ENCODE measurements at regions not wholly inside any gene's neighbourhood (a gene's known extent, or its start where the extent isn't known, plus 50 kb on each side); places are given as distances from the start of the nearest gene placed in this dataset.

DNA sequence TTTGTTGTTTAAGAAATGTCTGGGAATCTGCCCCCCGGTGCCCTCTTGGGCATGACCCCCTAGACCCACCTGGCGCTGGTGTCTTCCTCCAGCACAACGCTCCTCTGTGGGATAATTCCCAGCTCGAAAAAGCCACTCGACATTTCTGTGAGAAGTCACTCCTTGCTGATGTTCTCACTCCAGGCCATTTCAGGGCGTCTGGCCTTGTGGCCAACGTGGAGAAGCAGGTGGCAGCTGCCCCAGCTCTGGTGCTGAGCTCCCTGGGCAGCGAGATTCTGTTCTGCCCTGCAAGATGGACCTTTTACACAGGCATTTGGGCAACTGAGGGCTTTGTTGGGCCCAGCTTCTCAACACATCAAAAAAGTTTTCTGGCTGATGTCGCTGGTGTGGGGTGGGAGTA lies 147.7 kb upstream of the WNT4 start:
- H3K36me3 Mint-ChIP-seq (ENCODE audit: low read depth), result no peaks in the 10 kb centered on the region
- no peak overlapping the region for H3K27ac Mint-ChIP-seq
- no peaks in the 10 kb centered on the region for H3K9me3 Mint-ChIP-seq
- H3K4me1 Mint-ChIP-seq (ENCODE audit: low read depth), result no peaks in the 10 kb centered on the region
- H3K4me3 Mint-ChIP-seq, result no peak overlapping the region
- H3K27me3 Mint-ChIP-seq, result peaks cover 11% of the 10 kb centered on the region

- H3K9me3 Mint-ChIP-seq, result no peaks in the 10 kb centered on the region
- H3K36me3 Mint-ChIP-seq (ENCODE audit: low read depth), result no peaks in the 10 kb centered on the region
- peaks cover 16% of the 10 kb centered on the region for H3K27me3 Mint-ChIP-seq
- H3K4me1 Mint-ChIP-seq (ENCODE audit: low read depth), result no peaks in the 10 kb centered on the region
- no peak overlapping the region for H3K27ac Mint-ChIP-seq
- H3K4me3 Mint-ChIP-seq, result no peak overlapping the region
Measured at GRCh38 chr1:22291057-22291456, 148.2 kb upstream of the WNT4 start.

DNA sequence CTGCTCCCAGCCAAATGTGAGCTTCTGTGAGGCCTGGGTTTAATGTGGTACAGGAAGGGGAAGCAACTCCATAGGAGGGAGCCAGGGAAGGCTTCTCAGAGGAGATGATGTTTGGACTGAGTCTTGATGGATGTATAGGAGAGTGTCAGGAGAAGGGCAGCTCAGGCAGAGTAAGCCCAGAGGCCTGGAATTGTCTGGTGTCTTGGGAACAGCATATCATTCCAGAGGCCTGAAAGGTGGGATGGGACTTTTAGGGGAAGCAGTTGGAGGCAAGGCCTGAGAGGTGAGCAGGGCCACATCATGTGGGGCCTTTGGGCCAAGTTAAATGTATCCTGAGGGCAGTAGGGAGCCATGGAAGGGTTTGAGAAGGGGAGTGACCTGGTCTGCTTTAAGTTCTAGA lies 148.6 kb upstream of the WNT4 start:
- Mint-ChIP-seq H3K27ac (no peak overlapping the region), H3K36me3 (ENCODE audit: low read depth) (no peaks in the 10 kb centered on the region), H3K9me3 (no peaks in the 10 kb centered on the region), H3K27me3 (peaks cover 20% of the 10 kb centered on the region), H3K4me3 (no peak overlapping the region), H3K4me1 (ENCODE audit: low read depth) (peaks cover 3% of the 10 kb centered on the region)

DNA sequence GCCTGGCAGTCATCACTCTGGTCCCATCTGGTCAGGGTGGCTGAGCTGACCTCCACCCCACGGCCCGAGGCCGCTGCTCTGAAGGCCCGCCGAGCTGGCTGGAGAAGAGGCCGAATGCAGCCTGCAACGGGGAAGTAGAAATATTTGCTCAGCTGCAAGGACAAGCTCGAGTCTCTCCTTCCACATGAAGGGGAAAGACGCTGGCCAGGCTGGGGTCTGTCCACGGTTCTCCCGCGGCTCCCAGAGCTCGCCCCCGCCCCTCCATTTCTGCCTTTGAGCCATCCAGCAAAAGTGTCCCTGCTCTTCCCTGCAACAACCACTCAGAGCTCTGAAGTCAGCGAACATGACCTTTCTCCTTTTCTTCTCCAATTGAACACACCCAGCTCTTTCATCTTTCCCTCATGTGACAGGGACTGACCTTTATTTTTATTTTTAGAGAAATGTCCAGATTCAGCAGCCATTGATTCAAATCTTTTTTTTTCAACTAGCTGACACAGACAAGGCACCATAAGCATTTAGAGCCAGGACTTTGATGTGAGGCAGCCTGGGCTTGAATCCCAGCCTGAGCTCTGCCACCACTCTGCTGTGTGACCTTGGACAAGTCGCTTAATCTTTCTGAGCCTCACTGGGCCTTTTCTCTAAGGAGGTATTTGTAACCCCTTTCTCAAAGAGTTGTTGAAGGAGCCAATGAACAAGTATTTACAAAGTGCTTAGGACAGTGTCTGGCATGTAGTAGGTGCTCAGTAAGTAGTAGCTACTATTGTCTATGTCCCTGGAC lies 149.3 kb upstream of the WNT4 start:
- Mint-ChIP-seq H3K27me3 (peaks cover 27% of the 10 kb centered on the region), H3K9me3 (no peaks in the 10 kb centered on the region), H3K4me1 (ENCODE audit: low read depth) (peaks cover 4% of the 10 kb centered on the region), H3K36me3 (ENCODE audit: low read depth) (no peaks in the 10 kb centered on the region), H3K27ac (no peak overlapping the region), H3K4me3 (no peak overlapping the region)

GRCh38 chr1:22295396-22295795 lies 152.5 kb upstream of the WNT4 start:
- no peaks in the 10 kb centered on the region for H3K9me3 Mint-ChIP-seq
- H3K27ac Mint-ChIP-seq, result no peak overlapping the region
- H3K4me1 Mint-ChIP-seq (ENCODE audit: low read depth), result peaks cover 4% of the 10 kb centered on the region
- no peak overlapping the region for H3K4me3 Mint-ChIP-seq
- peaks cover 53% of the 10 kb centered on the region for H3K27me3 Mint-ChIP-seq
- H3K36me3 Mint-ChIP-seq (ENCODE audit: low read depth), result no peaks in the 10 kb centered on the region

DNA sequence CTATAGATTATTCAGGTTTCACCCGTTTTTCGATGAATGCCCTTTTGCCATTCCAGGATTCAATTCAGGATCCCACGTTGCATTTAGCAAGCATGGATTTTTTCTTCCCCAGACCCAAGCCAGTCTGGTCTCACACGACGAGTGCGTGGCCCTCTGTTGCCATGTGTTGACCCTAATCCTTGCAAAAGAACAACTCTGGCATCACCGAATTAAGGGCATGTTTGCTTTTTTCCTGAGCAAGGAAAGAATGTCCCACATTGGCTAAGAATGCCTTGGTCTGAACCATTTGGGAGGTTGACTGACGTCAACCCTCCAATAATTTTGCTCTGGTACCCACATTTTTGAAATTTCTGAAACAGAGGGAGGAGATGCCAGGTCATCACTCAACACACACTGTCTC lies 153.0 kb upstream of the WNT4 start:
- no peak overlapping the region for H3K4me3 Mint-ChIP-seq
- no peak overlapping the region for H3K27ac Mint-ChIP-seq
- H3K27me3 Mint-ChIP-seq, result peaks cover 58% of the 10 kb centered on the region
- H3K36me3 Mint-ChIP-seq (ENCODE audit: low read depth), result no peaks in the 10 kb centered on the region
- no peaks in the 10 kb centered on the region for H3K9me3 Mint-ChIP-seq
- H3K4me1 Mint-ChIP-seq (ENCODE audit: low read depth), result peaks cover 4% of the 10 kb centered on the region

DNA sequence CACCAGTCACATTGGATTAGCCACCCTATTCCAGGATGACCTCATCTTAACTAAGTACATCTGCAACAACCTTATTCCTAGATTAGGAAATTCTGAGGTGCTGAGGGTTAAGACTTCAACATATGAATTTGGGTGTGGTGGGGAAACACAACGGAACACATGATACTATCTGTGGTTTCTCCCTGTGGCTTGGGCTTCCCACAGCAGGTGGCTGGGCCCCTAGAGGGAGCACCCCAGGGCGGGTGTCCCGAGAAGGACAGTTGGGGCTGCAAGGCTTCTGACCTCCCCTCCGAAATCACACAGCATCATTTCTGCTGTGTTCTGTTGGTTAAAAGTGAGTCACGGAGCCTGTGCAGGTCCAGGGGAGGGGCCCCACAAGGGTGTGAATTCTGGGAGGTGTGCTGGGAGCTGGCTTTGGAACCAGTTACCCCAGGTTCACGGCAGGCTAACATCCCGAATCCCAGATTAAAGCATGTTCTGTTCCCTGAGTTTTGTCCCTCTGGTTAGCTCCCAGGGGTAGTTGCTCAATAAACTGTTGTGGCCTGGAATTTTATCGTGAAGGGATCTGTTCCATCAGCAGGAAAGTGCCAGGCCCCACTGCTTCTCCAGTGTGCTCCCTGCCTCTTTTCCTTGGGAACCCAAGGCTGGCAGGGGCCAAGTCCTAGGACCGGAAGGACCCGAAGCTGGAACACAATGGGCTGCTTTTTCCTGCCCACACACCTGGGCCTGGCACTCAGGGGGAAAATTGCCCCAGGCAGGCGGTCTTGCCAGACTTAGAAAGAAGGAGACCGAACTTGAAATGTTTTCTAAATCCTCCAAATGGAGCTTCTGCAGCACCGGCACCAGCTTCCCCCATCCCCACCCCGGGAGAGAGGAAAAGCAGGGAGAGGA lies 154.0 kb upstream of the WNT4 start:
- Mint-ChIP-seq H3K27ac (no peak overlapping the region), H3K4me1 (ENCODE audit: low read depth) (peaks cover 4% of the 10 kb centered on the region), H3K9me3 (no peaks in the 10 kb centered on the region), H3K36me3 (ENCODE audit: low read depth) (no peaks in the 10 kb centered on the region), H3K4me3 (no peak overlapping the region), H3K27me3 (peaks cover 63% of the 10 kb centered on the region)

DNA sequence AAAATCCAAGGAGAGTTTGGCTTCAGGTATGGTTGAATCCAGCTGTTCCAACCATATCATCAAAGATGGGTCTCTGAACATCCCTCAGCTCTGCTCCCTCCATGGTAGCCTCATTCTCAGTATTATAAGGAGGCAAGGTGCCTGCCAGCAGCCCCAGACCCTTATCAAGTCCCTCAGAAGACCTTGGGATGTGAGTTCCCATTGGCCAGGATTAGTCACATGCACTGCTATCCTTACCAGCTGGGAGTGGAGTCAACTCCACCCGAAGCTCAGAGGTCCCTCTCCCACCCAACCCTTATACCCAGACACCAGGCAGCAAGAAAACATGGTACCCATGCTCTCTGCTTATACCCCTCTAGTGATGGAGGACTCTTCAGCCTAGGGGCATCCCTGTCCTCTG lies 153.7 kb upstream of the ZBTB40 start:
- H3K27me3 Mint-ChIP-seq, result peaks cover 69% of the 10 kb centered on the region
- H3K27ac Mint-ChIP-seq, result no peak overlapping the region
- peaks cover 4% of the 10 kb centered on the region for H3K4me1 Mint-ChIP-seq (ENCODE audit: low read depth)
- H3K36me3 Mint-ChIP-seq (ENCODE audit: low read depth), result no peaks in the 10 kb centered on the region
- peaks cover 5% of the 10 kb centered on the region for H3K9me3 Mint-ChIP-seq
- H3K4me3 Mint-ChIP-seq, result no peak overlapping the region

DNA sequence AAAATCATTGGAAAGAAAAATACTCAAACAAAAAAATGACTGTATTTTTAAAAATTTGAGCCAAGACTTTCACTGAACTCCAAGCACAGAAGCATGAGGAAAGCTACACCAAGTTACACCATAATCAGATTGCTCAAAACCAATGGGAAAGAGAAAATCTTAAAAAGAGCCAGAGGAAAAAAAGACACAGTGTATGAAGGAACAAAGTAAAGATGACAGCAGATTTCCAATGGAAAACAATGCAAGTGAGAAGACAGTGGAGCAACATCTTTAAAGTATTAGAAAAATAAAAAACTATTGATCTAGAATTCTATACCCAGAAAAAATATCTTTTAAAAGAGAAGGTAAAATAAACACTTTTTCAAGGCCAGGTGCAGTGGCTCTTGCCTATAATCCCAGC lies 147.8 kb upstream of the ZBTB40 start:
- H3K36me3 Mint-ChIP-seq (ENCODE audit: low read depth), result no peaks in the 10 kb centered on the region
- peaks cover 12% of the 10 kb centered on the region for H3K9me3 Mint-ChIP-seq
- H3K27me3 Mint-ChIP-seq, result peaks cover 73% of the 10 kb centered on the region
- no peak overlapping the region for H3K4me3 Mint-ChIP-seq
- no peaks in the 10 kb centered on the region for H3K4me1 Mint-ChIP-seq (ENCODE audit: low read depth)
- H3K27ac Mint-ChIP-seq, result no peak overlapping the region

DNA sequence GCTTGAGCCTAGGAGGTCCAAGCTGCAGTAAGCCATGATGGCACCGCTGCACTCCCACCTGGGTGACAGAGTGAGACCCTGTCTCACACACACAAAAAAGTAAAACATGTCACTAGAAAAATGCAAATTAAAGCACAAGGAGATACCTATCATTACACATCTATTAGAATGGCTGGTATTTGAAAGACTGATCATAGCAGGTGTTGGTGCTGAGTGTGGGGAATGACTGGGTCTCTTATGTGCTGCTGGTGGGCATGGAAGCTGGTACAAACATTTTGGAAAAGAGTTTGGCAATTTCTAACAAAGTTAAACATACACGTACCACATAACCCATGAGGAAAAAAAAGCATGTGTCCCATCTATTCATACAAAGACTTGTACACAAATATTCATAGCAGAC lies 142.1 kb upstream of the ZBTB40 start:
- H3K4me1 Mint-ChIP-seq (ENCODE audit: low read depth), result no peaks in the 10 kb centered on the region

DNA sequence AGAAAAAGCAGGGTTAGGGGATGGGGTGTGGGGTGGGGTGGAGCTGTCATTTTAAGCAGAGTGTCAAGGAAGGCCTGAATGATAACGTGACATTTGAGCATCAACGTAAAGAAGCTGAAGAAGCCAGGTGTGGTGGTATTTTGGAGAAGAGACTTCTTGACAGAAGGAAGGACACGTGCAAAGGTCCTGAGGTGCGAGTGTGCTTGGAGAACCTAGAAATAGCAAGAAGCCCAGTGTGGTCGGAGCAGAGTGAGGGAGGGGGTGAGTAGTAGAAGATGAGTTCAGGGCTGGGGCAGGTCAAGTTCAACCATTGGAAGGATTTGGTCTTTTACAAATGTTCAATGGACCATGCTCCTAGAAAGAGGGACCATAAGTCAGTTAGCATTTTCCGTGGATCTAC lies 140.2 kb upstream of the ZBTB40 start:
- Mint-ChIP-seq H3K4me1 (ENCODE audit: low read depth) (no peaks in the 10 kb centered on the region), H3K9me3 (no peaks in the 10 kb centered on the region), H3K36me3 (ENCODE audit: low read depth) (no peaks in the 10 kb centered on the region), H3K27ac (no peak overlapping the region), H3K4me3 (no peak overlapping the region), H3K27me3 (peaks cover 41% of the 10 kb centered on the region)

More for the DNA sequence above, 142.1 kb upstream of the ZBTB40 start:
- H3K36me3 Mint-ChIP-seq (ENCODE audit: low read depth), result no peaks in the 10 kb centered on the region
- H3K4me3 Mint-ChIP-seq, result no peak overlapping the region
- no peak overlapping the region for H3K27ac Mint-ChIP-seq
- H3K9me3 Mint-ChIP-seq, result no peaks in the 10 kb centered on the region
- H3K27me3 Mint-ChIP-seq, result peaks cover 47% of the 10 kb centered on the region

DNA sequence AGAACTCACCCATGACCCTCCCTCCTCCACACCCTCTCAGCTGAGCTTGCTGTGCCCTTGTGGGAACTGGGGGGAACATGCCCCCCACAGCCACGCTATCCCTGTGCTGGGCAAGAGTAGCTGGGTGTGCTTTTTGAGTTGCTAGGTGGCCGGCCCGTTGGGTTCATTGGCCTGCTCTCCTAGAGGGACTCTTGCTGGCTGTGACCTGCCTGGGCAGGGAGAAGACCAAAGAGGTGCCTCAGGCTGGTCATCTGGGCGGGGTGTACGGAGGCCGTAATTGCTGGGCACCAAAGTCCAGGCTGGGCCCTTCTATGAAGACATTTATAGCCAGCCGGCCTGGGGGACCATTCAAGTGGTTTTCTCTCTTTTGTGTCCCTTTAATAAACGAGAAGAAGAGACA lies 138.3 kb upstream of the ZBTB40 start:
- Mint-ChIP-seq H3K4me1 (ENCODE audit: low read depth) (no peaks in the 10 kb centered on the region), H3K27ac (no peak overlapping the region), H3K36me3 (ENCODE audit: low read depth) (no peaks in the 10 kb centered on the region), H3K27me3 (peaks cover 30% of the 10 kb centered on the region), H3K9me3 (no peaks in the 10 kb centered on the region), H3K4me3 (no peak overlapping the region)

DNA sequence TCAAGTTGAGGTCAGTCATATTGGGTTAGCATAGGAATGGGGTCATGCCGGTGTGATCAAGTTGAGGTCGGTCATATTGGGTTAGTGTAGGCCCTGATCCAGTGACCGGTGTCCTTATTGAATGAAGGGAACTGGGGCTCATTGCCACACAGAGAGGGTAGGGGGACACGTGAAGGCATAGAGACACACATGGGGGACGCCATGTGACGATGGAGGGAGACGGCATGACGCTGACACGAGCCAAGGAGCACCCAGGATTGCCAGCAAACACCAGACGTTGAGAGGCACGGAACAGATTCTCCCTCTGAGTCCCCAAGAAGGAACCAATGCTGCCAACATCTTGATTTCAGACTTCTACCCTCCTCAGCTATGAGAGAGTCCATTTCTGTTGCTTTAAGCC lies 136.9 kb upstream of the ZBTB40 start:
- no peaks in the 10 kb centered on the region for H3K4me1 Mint-ChIP-seq (ENCODE audit: low read depth)
- peaks cover 17% of the 10 kb centered on the region for H3K27me3 Mint-ChIP-seq
- H3K4me3 Mint-ChIP-seq, result no peak overlapping the region
- no peaks in the 10 kb centered on the region for H3K36me3 Mint-ChIP-seq (ENCODE audit: low read depth)
- H3K27ac Mint-ChIP-seq, result no peak overlapping the region
- no peaks in the 10 kb centered on the region for H3K9me3 Mint-ChIP-seq

DNA sequence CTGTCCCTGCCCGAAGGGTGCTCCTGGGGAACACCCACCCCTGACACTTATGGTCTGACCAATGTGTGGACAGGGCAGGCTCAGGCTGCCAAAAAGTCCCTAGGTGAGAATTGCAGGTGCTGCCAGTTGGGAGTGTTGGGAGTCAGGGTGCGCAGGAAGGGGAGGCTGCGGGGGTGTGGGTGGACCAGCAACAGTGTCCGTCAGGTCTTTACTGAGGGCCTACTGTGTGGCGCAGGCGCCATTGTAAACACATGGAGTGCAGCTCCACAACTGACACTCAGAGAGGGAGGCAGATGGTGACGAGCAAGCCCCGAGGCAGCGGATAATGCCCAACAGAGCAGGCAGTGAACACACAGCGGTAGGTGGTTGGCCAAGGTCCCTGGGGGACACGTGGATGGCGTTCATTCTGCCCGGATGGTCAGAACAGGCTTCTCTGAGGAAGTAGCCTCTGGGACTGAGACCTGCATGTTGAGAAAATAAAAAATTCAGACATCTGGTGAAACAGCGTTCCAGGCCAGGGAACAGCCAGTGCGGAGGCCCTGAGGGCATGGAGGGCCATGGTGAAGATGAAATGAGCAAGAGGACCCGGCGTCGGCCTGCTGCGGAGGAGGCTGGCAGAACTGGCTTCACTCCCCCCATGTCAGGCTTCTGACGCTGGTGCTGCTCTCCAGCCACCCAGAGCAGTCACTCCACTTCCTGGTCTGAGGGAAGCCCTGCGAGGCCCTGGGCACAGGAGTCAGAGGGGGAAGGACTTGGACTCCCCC lies 136.2 kb upstream of the ZBTB40 start:
- Mint-ChIP-seq H3K36me3 (ENCODE audit: low read depth) (no peaks in the 10 kb centered on the region), H3K27ac (no peak overlapping the region), H3K4me3 (no peak overlapping the region), H3K27me3 (peaks cover 14% of the 10 kb centered on the region), H3K4me1 (ENCODE audit: low read depth) (no peaks in the 10 kb centered on the region), H3K9me3 (no peaks in the 10 kb centered on the region)
